HG03439 (cell line): ENCODE measurements at regions not wholly inside any gene's neighbourhood (a gene's known extent, or its start where the extent isn't known, plus 50 kb on each side); places are given as distances from the start of the nearest gene placed in this dataset.
"Not testable (repeated sequence)": the region's sequence is repeated elsewhere in the genome, so short reads cannot be mapped to it uniquely, and the experiment has no call there.

Experiments
- ATAC-seq: cut with Tn5 transposase; IDR thresholded peaks from one replicate; pipeline ENCODE4 v1.9.1; 2021; ENCODE audit warnings: mild to moderate bottlenecking, moderate library complexity; ENCODE audit not compliant: unreplicated experiment

DNA sequence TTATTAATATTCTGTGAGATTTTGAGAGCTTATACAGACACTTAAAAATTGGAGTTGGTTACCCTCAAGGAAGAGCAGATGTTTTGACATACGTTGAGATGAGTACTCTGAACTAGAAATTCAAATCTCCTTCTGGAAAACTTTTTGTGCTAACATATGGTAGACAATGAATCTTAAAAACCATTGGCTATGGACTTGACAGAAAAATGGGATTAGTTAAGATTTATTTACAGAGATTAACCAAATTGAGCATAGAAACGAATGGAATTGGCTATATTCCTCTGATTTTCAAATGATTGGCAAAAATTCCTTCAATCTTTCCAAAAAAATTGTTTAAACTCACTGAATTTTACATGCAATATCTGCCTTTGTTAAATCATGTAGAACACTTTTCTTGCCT lies 1392.9 kb downstream of the BRINP3 start:
- no peak for ATAC-seq

DNA sequence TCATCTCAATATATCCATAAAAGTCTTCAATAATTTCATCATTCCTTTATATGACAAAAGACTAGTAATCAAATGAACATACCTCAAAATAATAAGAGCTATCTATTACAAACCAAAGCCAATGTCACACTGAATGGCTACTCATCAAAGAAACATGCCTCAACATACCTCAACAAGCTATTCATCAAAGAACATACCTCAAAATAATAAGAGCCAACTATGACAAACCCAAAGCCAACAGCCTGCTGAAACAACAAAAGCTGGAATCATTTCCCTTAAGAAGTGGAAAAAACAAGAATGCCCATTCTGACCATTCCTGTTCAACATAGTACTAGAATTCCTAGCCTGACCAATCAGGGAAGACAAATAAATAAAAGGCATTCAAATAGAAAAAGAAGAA lies 1373.7 kb downstream of the BRINP3 start:
- no peak for ATAC-seq

DNA sequence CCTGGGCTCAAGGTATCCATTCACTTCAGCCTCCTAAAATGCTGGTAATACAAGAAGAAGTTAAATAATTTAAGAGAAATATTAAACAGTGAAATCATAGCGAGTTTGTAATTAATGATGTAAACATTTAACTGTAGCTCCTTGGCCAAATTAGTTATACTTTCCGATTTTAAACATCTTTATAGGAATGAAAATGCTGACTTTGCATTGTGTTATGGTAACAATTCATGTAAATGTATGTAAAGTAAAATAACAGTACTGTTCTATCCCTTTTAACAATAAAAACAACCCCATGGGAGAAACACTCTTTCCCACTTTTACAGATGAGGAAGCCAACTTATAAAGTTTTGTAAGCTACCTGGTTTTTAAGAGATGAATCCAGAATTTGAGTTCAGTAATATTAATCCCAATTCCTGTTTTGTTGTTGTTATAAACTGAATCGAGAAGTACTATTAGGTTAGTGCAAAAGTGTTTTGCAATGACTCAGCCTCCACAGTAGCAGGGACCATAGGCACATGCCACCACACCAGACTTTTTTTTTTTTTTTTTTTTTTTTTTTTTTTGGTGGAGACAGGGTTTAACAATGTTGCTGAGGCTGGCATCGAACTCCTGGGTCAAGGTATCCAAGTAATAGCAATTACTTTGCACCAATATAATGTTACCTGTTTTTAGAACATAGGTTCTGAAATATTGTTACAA lies 1360.4 kb downstream of the BRINP3 start:
- no peak for ATAC-seq

DNA sequence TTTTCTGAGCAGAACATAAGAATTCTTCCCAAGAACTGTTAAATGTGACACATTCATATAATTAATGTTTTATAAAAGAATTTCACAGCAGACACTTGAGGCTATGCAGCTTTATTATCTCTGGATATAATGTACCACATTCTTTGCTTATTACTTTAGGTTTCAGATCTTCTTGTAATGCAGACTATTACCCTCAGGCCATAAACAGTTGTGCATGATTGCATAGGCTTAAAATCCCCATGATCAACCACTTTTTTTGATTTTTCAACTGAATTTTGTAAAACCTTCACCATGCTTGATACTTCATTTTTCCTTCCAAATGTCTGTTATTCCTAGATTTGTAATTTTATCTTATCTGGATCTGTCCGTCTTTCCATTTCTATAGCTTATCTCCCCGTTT lies 1355.7 kb downstream of the BRINP3 start:
- no peak for ATAC-seq

DNA sequence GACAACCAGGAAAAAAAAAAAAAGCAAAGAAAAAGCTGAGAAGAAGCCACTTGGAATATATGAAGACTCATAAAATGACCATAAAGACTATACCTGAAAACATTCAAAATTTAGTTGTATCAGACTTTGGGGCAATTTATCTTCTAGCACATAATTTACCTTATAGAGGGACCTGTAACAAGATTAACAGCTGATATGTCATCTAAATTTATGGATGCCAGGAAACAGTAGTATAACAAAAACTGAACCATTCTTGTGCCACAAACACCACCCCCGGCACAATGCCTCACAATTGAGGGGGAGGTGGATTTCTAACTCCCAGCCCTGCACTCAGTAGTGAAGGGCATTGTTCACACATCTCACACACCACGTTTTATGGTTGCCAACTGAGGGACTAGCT lies 1352.0 kb downstream of the BRINP3 start:
- ATAC-seq, result no peak

DNA sequence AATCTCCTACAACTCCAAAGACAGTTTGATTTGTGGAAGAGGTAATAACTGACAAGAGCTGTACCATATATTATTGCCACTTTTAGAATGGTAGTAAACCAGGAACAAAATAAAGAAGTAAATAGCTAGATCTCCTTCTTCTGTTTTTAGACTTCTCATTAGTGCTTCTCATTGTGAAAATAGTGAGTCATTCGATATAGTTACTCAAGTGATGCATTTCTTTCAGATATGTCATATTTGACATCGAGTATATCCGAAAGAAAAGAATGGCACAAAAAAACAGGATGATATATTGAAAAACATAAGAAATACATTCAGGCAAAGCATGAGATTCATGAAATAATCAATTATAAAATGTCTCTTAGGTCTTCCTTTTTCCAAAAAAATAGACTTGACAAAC lies 1346.1 kb downstream of the BRINP3 start:
- no peak for ATAC-seq

DNA sequence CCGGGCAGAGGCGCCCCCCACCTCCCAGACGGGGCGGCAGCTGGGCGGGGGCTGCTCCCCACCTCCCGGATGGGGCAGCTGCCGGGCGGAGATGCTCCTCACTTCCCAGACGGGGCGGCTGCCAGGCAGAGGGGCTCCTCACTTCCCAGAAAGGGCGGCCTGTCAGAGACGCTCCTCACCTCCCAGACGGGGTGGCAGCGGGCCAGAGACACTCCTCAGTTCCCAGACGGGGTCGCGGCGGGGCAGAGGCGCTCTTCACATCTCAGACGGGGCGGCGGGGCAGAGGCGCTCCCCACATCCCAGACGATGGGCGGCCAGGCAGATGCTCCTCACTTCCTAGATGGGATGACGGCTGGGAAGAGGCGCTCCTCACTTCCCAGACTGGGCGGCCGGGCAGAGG lies 1337.9 kb downstream of the BRINP3 start:
- ATAC-seq, result not testable (repeated sequence)

DNA sequence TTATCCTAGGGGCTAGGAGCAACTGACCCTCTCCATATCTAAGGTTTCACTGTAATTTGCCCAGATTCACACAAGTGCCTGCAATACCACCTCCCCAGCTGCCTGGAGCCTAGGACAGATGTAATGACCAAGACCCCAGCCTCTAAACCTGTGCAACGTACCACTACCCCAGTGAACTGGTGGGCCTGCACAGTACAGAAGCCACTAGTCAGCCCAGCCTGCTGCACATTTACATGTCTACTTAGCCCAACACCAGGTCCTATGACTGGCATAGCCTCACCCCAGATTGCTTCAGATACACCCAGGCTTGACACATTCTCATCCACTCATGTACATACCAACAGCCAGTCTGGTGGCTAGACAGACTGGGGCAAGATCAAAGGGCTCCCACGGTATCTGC lies 1336.6 kb downstream of the BRINP3 start:
- ATAC-seq, result no peak

DNA sequence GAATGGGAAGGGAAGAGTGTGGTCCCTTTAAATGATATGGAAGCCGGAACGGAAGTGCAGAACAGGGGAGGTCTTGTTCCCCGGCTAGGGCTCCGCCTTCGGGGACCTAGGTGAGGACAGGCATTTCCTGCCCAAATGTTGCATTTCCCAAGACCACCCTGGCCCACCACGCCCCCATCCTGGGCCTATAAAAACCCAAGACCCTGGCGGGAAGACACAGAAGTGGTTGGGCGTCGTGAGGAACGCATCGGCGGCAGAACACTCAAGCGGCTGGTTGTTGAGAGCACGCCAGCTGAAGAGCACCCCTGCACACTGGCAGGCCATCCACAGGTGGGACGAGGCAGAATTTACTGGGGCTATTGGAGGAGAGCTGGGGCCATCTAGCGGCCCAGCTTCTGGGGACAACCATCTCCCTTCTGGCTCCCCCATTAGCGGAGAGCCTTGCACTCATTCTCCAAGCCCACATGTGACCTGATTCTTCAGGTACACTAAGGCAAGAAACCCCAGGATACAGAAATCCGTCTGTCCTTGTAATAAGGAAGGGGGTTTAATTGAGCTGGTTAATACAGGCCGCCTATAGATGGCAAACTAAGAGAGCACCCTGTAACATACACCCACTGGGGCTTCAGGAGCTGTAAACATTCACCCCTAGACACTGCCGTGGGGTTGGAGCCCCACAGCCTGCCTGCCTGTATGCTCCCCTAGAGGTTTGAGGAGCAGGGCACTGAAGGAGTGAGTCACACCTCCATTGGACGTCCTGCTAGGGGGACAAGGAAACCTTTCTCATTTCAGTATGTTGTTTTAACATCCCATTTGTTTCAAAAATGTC lies 1327.9 kb downstream of the BRINP3 start:
- ATAC-seq, result no peak

DNA sequence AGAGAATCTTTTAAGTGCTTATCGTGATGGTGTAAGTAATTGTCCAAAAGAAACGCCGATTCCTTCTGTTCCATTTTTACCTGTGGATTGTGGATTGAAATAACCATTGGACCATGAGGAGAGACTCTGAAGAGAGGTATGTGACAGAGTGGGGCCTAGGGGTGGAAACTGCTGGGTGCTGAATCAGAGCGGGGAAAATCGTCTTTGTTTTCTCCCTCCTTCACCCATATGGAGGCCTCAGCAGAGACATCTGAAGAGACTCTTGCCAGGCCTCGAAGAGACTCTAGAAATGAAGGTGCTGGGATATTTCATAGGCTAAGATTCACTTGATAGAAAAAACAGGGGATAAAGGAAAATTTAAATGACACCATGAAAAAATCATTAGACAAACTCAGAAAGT lies 1327.0 kb downstream of the BRINP3 start:
- ATAC-seq, result no peak

DNA sequence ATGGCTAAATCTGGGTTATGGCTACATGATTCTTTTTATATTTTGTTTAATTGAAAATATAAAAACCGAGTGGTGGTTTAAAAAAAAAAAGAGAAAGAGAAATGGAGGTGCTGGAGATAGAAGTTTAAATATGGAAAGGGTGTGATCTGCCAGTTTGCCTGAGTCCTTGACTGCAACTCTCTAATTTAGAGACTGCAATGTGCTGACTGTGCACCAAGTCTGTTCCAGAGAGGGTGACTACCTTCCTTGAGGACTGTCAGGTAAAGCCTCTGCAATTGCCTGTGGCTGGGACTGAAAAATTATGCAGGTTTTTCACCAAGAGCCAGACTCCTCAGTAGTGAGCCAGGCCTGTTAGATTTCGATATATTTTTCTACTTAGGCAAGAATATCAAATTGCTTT lies 1326.3 kb downstream of the BRINP3 start:
- no peak for ATAC-seq

DNA sequence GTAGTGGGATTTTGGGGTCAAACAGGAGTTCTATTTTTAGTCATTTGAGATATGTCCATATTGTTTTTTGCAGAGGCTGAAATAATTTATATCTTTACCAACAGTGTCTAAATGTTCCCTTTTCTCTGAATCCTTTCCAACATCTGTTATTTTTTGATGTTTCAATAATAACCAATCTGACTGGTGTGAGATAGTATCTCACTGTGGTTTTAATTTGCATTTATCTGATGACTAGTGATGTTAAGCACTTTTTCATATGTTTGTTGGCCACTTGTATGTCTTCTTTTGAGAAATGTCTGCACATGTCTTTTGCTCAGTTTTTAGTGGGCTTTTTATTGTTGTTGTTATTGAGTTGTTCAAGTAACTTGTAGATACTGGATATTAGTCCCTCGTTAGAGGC lies 1325.0 kb downstream of the BRINP3 start:
- no peak for ATAC-seq

DNA sequence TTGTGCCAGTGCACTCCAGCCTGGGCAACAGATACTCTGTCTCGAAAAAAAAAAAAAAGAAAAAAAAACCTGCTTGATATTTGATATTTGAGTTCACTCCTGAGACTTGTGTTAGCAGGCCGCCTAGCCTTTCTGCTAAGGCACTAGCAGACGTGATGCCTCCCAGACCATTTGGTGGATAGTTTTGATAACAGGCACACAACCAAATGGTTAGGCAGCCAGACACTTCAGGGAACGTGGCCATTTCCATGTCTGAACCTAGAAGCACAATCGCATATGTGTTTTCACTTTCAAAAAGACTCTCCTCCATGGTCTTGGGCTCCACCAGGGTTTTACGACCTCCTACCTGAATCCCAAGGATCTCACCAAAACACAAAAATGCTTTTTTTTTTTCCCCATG lies 1319.5 kb downstream of the BRINP3 start:
- ATAC-seq, result no peak

DNA sequence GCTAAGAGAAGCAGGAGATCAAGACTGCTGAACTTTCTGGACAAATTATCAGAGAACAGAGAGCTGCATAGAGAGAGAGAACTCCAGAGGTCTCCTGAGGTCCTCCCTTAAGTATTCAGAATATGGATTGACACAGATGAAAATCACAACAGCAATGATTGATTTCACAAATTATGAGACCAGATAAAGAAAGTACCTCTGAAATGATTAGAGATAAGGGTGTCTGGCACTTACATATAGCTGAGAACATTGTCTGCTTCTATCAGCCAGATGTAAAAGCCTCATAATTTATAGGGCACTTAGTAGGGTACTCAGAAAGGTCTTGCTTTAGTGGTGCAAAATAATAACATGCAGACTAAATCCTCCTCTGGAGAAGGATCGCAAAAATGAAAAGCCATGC lies 1301.8 kb downstream of the BRINP3 start:
- no peak for ATAC-seq

DNA sequence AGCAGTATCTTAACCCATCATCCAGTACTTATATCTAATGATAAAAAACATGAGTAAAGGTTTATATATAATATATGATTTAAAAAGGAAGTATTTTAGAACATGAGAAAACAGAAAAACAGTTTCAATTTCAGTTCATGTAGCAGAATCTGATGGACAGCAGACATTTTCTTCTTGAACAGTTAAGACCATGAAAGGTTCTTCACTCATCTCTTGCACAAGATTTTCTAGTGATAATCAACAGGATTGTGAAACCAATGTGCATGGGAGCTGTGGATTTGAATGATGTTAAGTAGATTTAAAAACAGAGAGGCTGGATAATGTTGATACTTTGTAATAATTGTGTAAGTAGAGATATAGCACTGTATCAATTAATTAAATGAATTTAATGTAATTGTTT lies 1297.6 kb downstream of the BRINP3 start:
- ATAC-seq, result no peak

DNA sequence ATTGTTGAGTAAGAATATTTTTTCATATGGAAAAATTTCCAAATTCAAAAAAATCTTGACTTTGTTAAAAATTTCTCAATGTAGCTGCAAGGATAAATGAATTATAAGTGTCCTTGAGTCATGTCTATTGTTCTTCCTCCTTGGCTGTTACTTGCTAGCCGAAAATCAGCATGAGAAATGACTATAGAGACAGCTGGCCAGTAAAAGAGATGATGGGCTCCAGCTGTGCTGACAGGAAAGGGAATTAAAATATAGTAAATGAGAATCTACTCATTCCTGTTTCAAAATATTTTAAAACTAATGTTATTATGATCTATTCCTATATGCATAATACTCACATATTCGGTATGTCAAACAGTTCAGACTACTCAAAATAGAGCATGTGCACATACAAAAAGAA lies 1292.6 kb downstream of the BRINP3 start:
- ATAC-seq, result no peak

DNA sequence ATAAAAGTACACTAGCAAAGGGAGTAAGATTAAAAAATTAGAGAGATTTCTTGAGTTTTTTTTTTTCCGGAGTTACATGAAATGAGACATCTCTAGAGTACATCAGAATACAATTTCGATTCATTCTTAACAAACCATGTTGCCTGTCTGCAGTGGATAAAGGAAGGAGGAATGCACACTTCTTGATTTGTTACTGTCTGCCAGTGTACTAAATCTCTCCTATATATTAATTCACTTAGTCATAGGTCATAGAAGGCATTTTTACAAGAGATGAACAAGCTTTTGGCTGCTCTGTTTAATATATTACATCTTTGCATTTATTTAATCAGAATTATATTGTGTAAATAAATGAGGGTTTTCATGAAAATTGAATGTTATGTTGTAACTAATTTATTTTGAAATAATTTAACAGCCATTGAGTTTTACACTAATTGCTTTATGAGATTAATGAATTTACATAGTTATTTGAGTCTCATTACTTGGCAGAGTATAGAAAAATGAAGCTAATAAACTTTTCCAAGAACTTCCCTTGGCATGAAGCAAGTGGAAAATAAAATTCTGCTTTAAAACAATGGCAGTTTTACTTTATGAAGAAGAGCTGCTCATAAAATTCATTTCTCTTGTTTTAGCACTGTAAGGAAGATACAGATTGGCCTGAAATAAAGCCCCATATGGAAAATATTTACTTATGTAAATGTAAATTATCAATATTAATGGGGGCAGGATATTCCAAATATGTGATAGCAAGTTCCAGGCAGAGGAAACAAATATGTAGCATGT lies 1284.7 kb downstream of the BRINP3 start:
- no peak for ATAC-seq

DNA sequence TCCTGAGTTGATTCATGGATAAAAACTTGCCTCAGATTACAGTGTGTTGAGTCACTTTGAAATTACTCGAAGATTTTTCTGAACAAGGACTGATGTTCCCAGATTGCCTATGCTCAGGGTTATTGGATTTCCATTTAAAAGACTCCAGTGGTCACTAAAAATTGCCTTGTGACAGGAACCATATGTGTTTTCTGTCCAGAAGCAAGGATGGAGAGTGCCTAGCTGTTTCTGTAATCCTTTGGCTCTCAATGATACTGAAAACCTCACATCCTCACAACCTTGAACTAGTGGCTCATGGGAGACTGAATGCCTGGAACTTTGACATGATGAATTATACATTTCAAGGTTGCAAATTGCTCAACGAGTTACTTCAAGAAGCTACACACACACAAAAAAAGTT lies 1271.8 kb downstream of the BRINP3 start:
- ATAC-seq, result no peak

DNA sequence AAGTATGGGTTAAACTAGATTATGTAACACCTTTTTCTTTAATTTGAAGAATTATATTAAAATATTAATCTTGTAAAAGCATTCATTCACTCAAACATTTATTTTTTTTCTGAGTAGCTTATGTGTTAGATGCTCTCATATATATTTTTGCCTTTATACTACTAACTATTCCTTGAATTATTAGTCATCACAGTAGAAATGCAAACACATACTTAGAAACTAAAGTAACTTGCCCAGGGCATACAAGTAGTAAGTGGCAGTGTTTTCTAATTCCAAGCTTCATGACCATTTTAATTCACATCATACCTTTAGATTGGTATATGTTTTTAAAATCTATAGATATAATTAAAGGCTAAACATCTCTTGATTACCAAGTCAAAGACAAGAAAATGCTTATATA lies 1271.0 kb downstream of the BRINP3 start:
- no peak for ATAC-seq

DNA sequence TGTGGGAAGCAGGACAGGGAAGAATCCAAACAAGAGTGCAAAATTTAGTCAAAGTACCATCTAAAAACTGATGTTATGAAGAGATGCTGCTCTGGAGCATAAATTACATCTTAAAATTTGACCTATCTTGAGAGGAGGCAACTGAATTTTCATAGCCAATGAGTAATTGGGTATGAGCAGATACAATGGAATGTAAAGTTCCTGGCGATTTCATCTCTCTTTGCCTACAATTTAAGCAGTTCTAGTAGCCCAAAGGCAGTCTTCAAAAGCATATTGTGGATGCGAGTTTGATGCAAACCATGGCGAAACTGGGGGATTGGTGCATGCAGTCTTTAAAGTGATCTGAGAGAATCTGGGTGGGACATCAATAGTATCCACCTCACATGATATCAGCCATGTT lies 1265.9 kb downstream of the BRINP3 start:
- ATAC-seq, result no peak

DNA sequence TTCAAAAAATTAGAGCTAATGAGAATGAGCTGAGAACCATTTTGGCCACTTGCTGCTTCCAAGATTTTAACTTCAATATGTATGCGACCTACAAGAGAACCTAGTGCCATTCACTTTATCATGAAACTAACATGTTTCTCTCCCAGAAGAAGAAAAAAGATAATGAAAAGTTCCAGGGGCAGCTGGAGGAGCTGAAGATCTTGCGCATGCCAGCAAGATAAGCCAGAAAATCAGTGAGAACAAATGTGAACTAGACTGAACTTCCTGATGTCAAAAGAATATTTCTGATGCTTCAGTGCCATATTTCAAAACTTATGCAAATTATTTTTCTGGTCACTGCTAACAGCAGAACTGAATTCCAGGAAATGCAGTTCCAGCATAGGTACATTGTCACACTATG lies 1265.1 kb downstream of the BRINP3 start:
- ATAC-seq, result no peak

DNA sequence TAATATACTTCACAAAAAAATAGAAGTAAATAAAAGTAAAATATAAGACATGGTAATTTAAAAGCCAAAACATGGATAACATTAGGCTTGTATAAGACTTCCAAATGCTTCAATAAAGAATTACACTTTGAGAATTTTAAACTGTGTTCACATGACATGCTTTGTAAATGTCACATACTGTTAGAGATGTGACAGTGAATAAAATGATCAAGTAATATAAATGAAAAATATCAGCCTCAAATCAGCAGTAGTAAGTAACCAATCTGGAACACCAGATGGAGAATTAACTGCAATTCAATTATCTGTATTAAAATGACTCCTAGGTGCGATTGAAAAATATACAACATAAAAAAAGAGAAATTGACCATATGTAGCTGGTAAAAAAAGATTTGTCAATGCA lies 1260.8 kb downstream of the BRINP3 start:
- ATAC-seq, result no peak
